ENCODE measurements at regions not wholly inside any gene's neighbourhood (a gene's known extent, or its start where the extent isn't known, plus 50 kb on each side); places are given as distances from the start of the nearest gene placed in this dataset.
"Not testable (repeated sequence)": the region's sequence is repeated elsewhere in the genome, so short reads cannot be mapped to it uniquely, and the experiment has no call there.

- no peak for TF ChIP-seq CTCF (IDR thresholded peaks at IDR 0.05; ENCODE audit: insufficient read depth, low read length)
These were observed 83.0 kb upstream of the SOX11 start for GRCh38 chr2:5609201-5609600.

GRCh38 chr2:5612666-5613065, 79.5 kb upstream of the SOX11 start:
- no peak for TF ChIP-seq CTCF (IDR thresholded peaks at IDR 0.05; ENCODE audit: insufficient read depth, low read length)
- DNase-seq (ENCODE audit: low read depth), result no peak
- H3K4me3 ChIP-seq (ENCODE audit: low read depth, low read length), result no peak overlapping the region

More at GRCh38 chr2:5609201-5609600, 83.0 kb upstream of the SOX11 start:
- H3K4me3 ChIP-seq (ENCODE audit: low read depth, low read length), result no peak overlapping the region
- no peak for DNase-seq (ENCODE audit: low read depth)

- no peak overlapping the region for H3K4me3 ChIP-seq (ENCODE audit: low read depth, low read length)
- TF ChIP-seq CTCF (IDR thresholded peaks at IDR 0.05; ENCODE audit: insufficient read depth, low read length), result no peak
- no peak for DNase-seq (ENCODE audit: low read depth)
These were observed 76.2 kb upstream of the SOX11 start for GRCh38 chr2:5616019-5616418.

- DNase-seq (ENCODE audit: low read depth), result no peak
- no peak overlapping the region for H3K4me3 ChIP-seq (ENCODE audit: low read depth, low read length)
- TF ChIP-seq CTCF (IDR thresholded peaks at IDR 0.05; ENCODE audit: insufficient read depth, low read length), result no peak
These were observed 74.8 kb upstream of the SOX11 start for GRCh38 chr2:5617358-5617757.

GRCh38 chr2:5617796-5618195, 74.4 kb upstream of the SOX11 start:
- TF ChIP-seq CTCF (IDR thresholded peaks at IDR 0.05; ENCODE audit: insufficient read depth, low read length), result no peak
- DNase-seq (ENCODE audit: low read depth), result no peak
- H3K4me3 ChIP-seq (ENCODE audit: low read depth, low read length), result no peak overlapping the region

- H3K4me3 ChIP-seq (ENCODE audit: low read depth, low read length), result no peak overlapping the region
- no peak for DNase-seq (ENCODE audit: low read depth)
- no peak for TF ChIP-seq CTCF (IDR thresholded peaks at IDR 0.05; ENCODE audit: insufficient read depth, low read length)
These were observed 73.9 kb upstream of the SOX11 start for GRCh38 chr2:5618271-5618670.

GRCh38 chr2:5625556-5626065, 66.6 kb upstream of the SOX11 start:
- DNase-seq (ENCODE audit: low read depth); H3K4me3 ChIP-seq (ENCODE audit: low read depth, low read length): not testable (repeated sequence)

- not testable (repeated sequence) for DNase-seq (ENCODE audit: low read depth); H3K4me3 ChIP-seq (ENCODE audit: low read depth, low read length)
These were observed 63.7 kb upstream of the SOX11 start for GRCh38 chr2:5628484-5628883.

- not testable (repeated sequence) for H3K4me3 ChIP-seq (ENCODE audit: low read depth, low read length); DNase-seq (ENCODE audit: low read depth)
These were observed 62.7 kb upstream of the SOX11 start for GRCh38 chr2:5629510-5629909.

- H3K4me3 ChIP-seq (ENCODE audit: low read depth, low read length); DNase-seq (ENCODE audit: low read depth): not testable (repeated sequence)
These were observed 55.1 kb upstream of the SOX11 start for GRCh38 chr2:5637051-5637450.
